ENCODE measurements at regions not wholly inside any gene's neighbourhood (a gene's known extent, or its start where the extent isn't known, plus 50 kb on each side); places are given as distances from the start of the nearest gene placed in this dataset.

DNA sequence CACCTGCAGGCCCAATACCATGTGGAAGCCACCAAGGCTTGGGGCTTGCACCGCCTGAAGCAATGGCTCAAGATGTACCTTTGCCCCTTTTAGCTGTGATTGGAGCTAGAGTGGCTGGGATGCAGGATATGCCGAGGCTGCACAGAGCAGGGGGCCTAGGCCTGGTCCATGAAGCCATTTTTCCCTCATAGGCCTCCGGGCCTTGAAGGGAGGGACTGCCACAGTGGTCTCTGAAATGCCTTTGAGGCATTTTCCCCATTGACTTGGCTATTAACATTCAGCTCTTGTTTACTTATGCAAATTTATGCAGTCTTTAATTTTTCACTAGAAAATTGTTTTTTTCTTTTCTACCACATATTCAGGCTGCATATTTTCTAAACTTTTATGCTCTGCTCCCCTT, 203.2 kb upstream of the HHIP start:
- no peak overlapping the region for H3K9ac ChIP-seq (ENCODE audit: insufficient read depth in 1 of 2, low read depth in 2 of 2, low read length in 2 of 2)
- ChIA-PET CTCF (ENCODE audit: low intra/inter-chr PET ratio) (no interaction called here), POLR2A (interaction anchor here (1.0 kb wide), 1 partner anchor 15 kb away, joined by 4 read pairs; no protein-coding TSS in a partner anchor)
- DNase-seq (ENCODE audit: extremely low read depth in 1 of 4, low spot score in 3 of 4) = no peak
- H2AFZ ChIP-seq (ENCODE audit: low read depth, low read length) = no peak overlapping the region
- no peak overlapping the region for H3K4me3 ChIP-seq
- TF ChIP-seq ZNF507 (tag; conservative IDR thresholded peaks at IDR 0.05) = no peak
- no peak for TF ChIP-seq IFI16 (CRISPR knock-in tag; IDR thresholded peaks at IDR 0.05)
- TF ChIP-seq NBN (IDR thresholded peaks at IDR 0.05; ENCODE audit: low read depth) = no peak
- TF ChIP-seq RHOXF2B (CRISPR knock-in tag; conservative IDR thresholded peaks at IDR 0.05) = no peak
- TF ChIP-seq, protein P1, sequence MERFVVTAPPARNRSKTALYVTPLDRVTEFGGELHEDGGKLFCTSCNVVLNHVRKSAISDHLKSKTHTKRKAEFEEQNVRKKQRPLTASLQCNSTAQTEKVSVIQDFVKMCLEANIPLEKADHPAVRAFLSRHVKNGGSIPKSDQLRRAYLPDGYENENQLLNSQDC (CRISPR knock-in tag; IDR thresholded peaks at IDR 0.05) = no peak
- TF ChIP-seq RFX5 (IDR thresholded peaks at IDR 0.05; ENCODE audit: low read depth, low read length) = no peak
- no peak for FAIRE-seq
- H3K36me3 ChIP-seq (ENCODE audit: control insufficient read depth, insufficient read depth, low read length) = no peaks in the 10 kb centered on the region
- H4K20me1 ChIP-seq (replicated peaks; ENCODE audit: control insufficient read depth, insufficient read depth, low read length) = no peaks in the 10 kb centered on the region
- intact Hi-C loops (cut with micrococcal nuclease) = no loop called here
- no peaks in the 10 kb centered on the region for H3K27me3 ChIP-seq (ENCODE audit: control insufficient read depth in 2 of 2, insufficient read depth in 2 of 2, low read length in 2 of 2)
- no peaks in the 10 kb centered on the region for H3K4me1 ChIP-seq (replicated peaks in 1 of 2; ENCODE audit: control insufficient read depth in 2 of 2, insufficient read depth in 2 of 2, low read length in 2 of 2)
- in situ Hi-C loops (cut with MboI) = no loop called here
- no peaks in the 10 kb centered on the region for H3K9me3 ChIP-seq (replicated peaks; ENCODE audit: control insufficient read depth, insufficient read depth, low read depth, low read length)
- no peaks in the 10 kb centered on the region for H3K9me1 ChIP-seq (ENCODE audit: control insufficient read depth, insufficient read depth, low read length)
- BruUV-seq (replicated peaks) = no TSS peak
- no peak for ATAC-seq
- 3% methylated on average over 3 of the region's 3 CpGs for WGBS (ENCODE audit: insufficient coverage, low coverage, missing lambda C conversion rate)
- H3K79me2 ChIP-seq (ENCODE audit: control insufficient read depth, insufficient read depth, low read length) = no peaks in the 10 kb centered on the region
- no peak overlapping the region for H3K27ac ChIP-seq (ENCODE audit: extremely low read depth, low read depth, low read length)
- H3K4me2 ChIP-seq (ENCODE audit: insufficient read depth, low read length) = no peak overlapping the region

DNA sequence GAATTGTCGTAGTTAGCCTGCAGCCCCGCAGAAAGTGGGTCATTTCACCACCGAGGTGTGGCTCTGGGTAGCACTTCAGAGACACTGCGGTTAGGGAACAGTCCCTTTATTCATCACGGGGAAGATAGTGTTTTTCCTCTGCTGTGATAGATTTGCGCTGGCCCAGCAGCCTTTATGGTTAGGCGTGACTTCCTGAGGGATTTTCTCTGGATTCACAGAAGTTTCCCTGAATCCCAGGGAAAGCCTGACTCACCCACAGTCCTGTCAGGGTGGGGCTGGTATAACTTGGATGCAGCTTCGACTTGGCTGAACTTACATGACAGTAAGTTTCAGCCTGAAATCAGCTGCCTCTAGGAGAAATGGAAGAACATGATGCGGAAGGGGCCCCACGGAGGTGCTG, 196.3 kb upstream of the HHIP start:
- in situ Hi-C loops (cut with MboI) = no loop called here
- Histone ChIP-seq H3K9ac (ENCODE audit: insufficient read depth in 1 of 2, low read depth in 2 of 2, low read length in 2 of 2) (no peak overlapping the region), H3K27me3 (ENCODE audit: control insufficient read depth in 2 of 2, insufficient read depth in 2 of 2, low read length in 2 of 2) (no peaks in the 10 kb centered on the region), H3K36me3 (ENCODE audit: control insufficient read depth, insufficient read depth, low read length) (no peaks in the 10 kb centered on the region), H3K27ac (ENCODE audit: extremely low read depth, low read depth, low read length) (no peak overlapping the region), H2AFZ (ENCODE audit: low read depth, low read length) (no peak overlapping the region), H3K9me1 (ENCODE audit: control insufficient read depth, insufficient read depth, low read length) (no peaks in the 10 kb centered on the region), H3K4me2 (ENCODE audit: insufficient read depth, low read length) (no peak overlapping the region), H3K9me3 (replicated peaks; ENCODE audit: control insufficient read depth, insufficient read depth, low read depth, low read length) (no peaks in the 10 kb centered on the region), H3K4me3 (no peak overlapping the region), H3K79me2 (ENCODE audit: control insufficient read depth, insufficient read depth, low read length) (no peaks in the 10 kb centered on the region), H4K20me1 (replicated peaks; ENCODE audit: control insufficient read depth, insufficient read depth, low read length) (no peaks in the 10 kb centered on the region), H3K4me1 (replicated peaks in 1 of 2; ENCODE audit: control insufficient read depth in 2 of 2, insufficient read depth in 2 of 2, low read length in 2 of 2) (no peaks in the 10 kb centered on the region)
- BruUV-seq (replicated peaks) = no TSS peak
- TF ChIP-seq ZNF12 (CRISPR knock-in tag; IDR thresholded peaks at IDR 0.05) (no peak), SP2 (IDR thresholded peaks at IDR 0.05; ENCODE audit: extremely low read depth, low read depth, low read length, poor library complexity, severe bottlenecking) (no peak), HNRNPK (IDR thresholded peaks at IDR 0.05; ENCODE audit: low read depth, low read length, poor library complexity, severe bottlenecking) (no peak), ZNF134 (CRISPR knock-in tag; conservative IDR thresholded peaks at IDR 0.05) (no peak), KLF10 (CRISPR knock-in tag; IDR thresholded peaks at IDR 0.05) (no peak), THRAP3 (IDR thresholded peaks at IDR 0.05; ENCODE audit: borderline replicate concordance) (no peak), RBM15 (IDR thresholded peaks at IDR 0.05; ENCODE audit: insufficient read depth, low read length) (no peak), FOXA1 (IDR thresholded peaks at IDR 0.05; ENCODE audit: borderline replicate concordance) (no peak), ZNF165 (CRISPR knock-in tag; IDR thresholded peaks at IDR 0.05; ENCODE audit: borderline replicate concordance) (no peak), EGR1 (conservative IDR thresholded peaks at IDR 0.05) (no peak), ZNF57 (CRISPR knock-in tag; IDR thresholded peaks at IDR 0.05) (no peak)
- intact Hi-C loops (cut with micrococcal nuclease) = no loop called here
- ATAC-seq = no peak
- no peak for DNase-seq (ENCODE audit: extremely low read depth in 1 of 4, low spot score in 3 of 4)
- no peak for FAIRE-seq
- ChIA-PET CTCF (ENCODE audit: low intra/inter-chr PET ratio) (no interaction called here), POLR2A (interaction anchor here (0.7 kb wide), 1 partner anchor 22 kb away, joined by 3 read pairs; no protein-coding TSS in a partner anchor)
- 0% methylated on average over 10 of the region's 10 CpGs for WGBS (ENCODE audit: insufficient coverage, low coverage, missing lambda C conversion rate)
